H1 (cell line): ENCODE measurements at regions not wholly inside any gene's neighbourhood (a gene's known extent, or its start where the extent isn't known, plus 50 kb on each side); places are given as distances from the start of the nearest gene placed in this dataset.

ENCODE experiments used
- ATF3 ChIP-seq: IDR thresholded peaks from 2 replicates; pipeline ENCODE4 v1.6.1; 2011; ENCODE audit warnings: low read depth, mild to moderate bottlenecking, low read length; ENCODE audit not compliant: insufficient read depth
- BACH1 ChIP-seq: IDR thresholded peaks from 2 replicates; pipeline ENCODE4 v1.6.1; 2012; ENCODE audit warnings: low read length, improper control_type of control experiment
- TAF7 ChIP-seq: optimal IDR thresholded peaks from 2 replicates; pipeline ENCODE3; 2011; ENCODE audit warnings: low read depth, mild to moderate bottlenecking, inconsistent platforms, low read length, moderate library complexity, borderline replicate concordance
- ZNF274 ChIP-seq: IDR thresholded peaks from 2 replicates; pipeline ENCODE4 v1.7.0; 2012; ENCODE audit warnings: low read length, borderline replicate concordance; ENCODE audit errors: extremely low read depth

- no peak for TF ChIP-seq TAF7
- no peak for TF ChIP-seq ZNF274
- no peak for TF ChIP-seq ATF3
- TF ChIP-seq BACH1: no peak
These were observed 156.6 kb downstream of the OTOR start (continued) for GRCh38 chr20:16904751-16905150.
